ENCODE measurements at regions not wholly inside any gene's neighbourhood (a gene's known extent, or its start where the extent isn't known, plus 50 kb on each side); places are given as distances from the start of the nearest gene placed in this dataset.

- Mint-ChIP-seq H3K27ac (no peak overlapping the region), H3K4me3 (no peak overlapping the region), H3K27me3 (ENCODE audit: low read depth in 2 of 2) (no peaks in the 10 kb centered on the region), H3K4me1 (peaks cover 0 to 5% of the 10 kb centered on the region in 2 donors), H3K9me3 (peaks cover 5 to 11% of the 10 kb centered on the region in 2 donors), H3K36me3 (no peaks in the 10 kb centered on the region)
- ATAC-seq: no peak
- H3K27me3 ChIP-seq (ENCODE audit: control insufficient read depth, insufficient read depth, low read length): no peaks in the 10 kb centered on the region
- H3K9me3 ChIP-seq (ENCODE audit: control insufficient read depth, insufficient read depth, low read length): no peaks in the 10 kb centered on the region
- TF ChIP-seq, protein P1, sequence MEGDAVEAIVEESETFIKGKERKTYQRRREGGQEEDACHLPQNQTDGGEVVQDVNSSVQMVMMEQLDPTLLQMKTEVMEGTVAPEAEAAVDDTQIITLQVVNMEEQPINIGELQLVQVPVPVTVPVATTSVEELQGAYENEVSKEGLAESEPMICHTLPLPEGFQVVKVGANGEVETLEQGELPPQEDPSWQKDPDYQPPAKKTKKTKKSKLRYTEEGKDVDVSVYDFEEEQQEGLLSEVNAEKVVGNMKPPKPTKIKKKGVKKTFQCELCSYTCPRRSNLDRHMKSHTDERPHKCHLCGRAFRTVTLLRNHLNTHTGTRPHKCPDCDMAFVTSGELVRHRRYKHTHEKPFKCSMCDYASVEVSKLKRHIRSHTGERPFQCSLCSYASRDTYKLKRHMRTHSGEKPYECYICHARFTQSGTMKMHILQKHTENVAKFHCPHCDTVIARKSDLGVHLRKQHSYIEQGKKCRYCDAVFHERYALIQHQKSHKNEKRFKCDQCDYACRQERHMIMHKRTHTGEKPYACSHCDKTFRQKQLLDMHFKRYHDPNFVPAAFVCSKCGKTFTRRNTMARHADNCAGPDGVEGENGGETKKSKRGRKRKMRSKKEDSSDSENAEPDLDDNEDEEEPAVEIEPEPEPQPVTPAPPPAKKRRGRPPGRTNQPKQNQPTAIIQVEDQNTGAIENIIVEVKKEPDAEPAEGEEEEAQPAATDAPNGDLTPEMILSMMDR (IDR thresholded peaks at IDR 0.05): no peak
- no peak overlapping the region for H3K27ac ChIP-seq (ENCODE audit: low read length)
- no peaks in the 10 kb centered on the region for H3K4me1 ChIP-seq (ENCODE audit: control insufficient read depth, insufficient read depth, low read length)
- no peak for DNase-seq
- intact Hi-C loops (cut with micrococcal nuclease): no loop called here
- no peaks in the 10 kb centered on the region for H3K36me3 ChIP-seq (ENCODE audit: control insufficient read depth, insufficient read depth, low read length)
- WGBS (ENCODE audit: insufficient coverage): 76% methylated on average over 1 of the region's 2 CpGs
- H3K4me3 ChIP-seq (ENCODE audit: low read length): no peak overlapping the region
Measured at GRCh38 chr9:115350548-115350947, 232.6 kb upstream of the TNC start.

- no peak for DNase-seq
- H3K4me3 Mint-ChIP-seq: no peak overlapping the region
- intact Hi-C loops (cut with micrococcal nuclease): no loop called here
Measured at GRCh38 chr9:115353681-115354080, 235.7 kb upstream of the TNC start.

GRCh38 chr9:115357821-115358220 lies 239.9 kb upstream of the TNC start:
- H3K4me1 Mint-ChIP-seq: peaks cover 0 to 5% of the 10 kb centered on the region in 2 donors
- no peak overlapping the region for H3K27ac Mint-ChIP-seq
- Histone ChIP-seq H3K27ac (ENCODE audit: low read length) (no peak overlapping the region), H3K36me3 (ENCODE audit: control insufficient read depth, insufficient read depth, low read length) (no peaks in the 10 kb centered on the region), H3K4me3 (ENCODE audit: low read length) (no peak overlapping the region), H3K4me1 (ENCODE audit: control insufficient read depth, insufficient read depth, low read length) (no peaks in the 10 kb centered on the region), H3K9me3 (ENCODE audit: control insufficient read depth, insufficient read depth, low read length) (no peaks in the 10 kb centered on the region), H3K27me3 (ENCODE audit: control insufficient read depth, insufficient read depth, low read length) (no peaks in the 10 kb centered on the region)
- intact Hi-C loops (cut with micrococcal nuclease): no loop called here
- ATAC-seq (no peak), DNase-seq (no peak)
- H3K36me3 Mint-ChIP-seq: no peaks in the 10 kb centered on the region
- WGBS (ENCODE audit: insufficient coverage): 80% methylated on average over 1 of the region's 1 CpG
- H3K27me3 Mint-ChIP-seq (ENCODE audit: low read depth in 2 of 2): no peaks in the 10 kb centered on the region
- no peak overlapping the region for H3K4me3 Mint-ChIP-seq
- H3K9me3 Mint-ChIP-seq: peaks cover 0 to 7% of the 10 kb centered on the region in 2 donors
- TF ChIP-seq, protein P1 (IDR thresholded peaks at IDR 0.05): no peak

More at GRCh38 chr9:115353681-115354080, 235.7 kb upstream of the TNC start:
- TF ChIP-seq, protein P1 (IDR thresholded peaks at IDR 0.05): no peak
- Mint-ChIP-seq H3K27ac (no peak overlapping the region), H3K36me3 (no peaks in the 10 kb centered on the region), H3K27me3 (ENCODE audit: low read depth in 2 of 2) (no peaks in the 10 kb centered on the region), H3K4me1 (peaks cover 0 to 5% of the 10 kb centered on the region in 2 donors), H3K9me3 (peaks cover 2 to 11% of the 10 kb centered on the region in 2 donors)
- H3K27ac ChIP-seq (ENCODE audit: low read length): no peak overlapping the region
- ATAC-seq: no peak
- no peaks in the 10 kb centered on the region for H3K4me1 ChIP-seq (ENCODE audit: control insufficient read depth, insufficient read depth, low read length)
- H3K9me3 ChIP-seq (ENCODE audit: control insufficient read depth, insufficient read depth, low read length): no peaks in the 10 kb centered on the region
- no peaks in the 10 kb centered on the region for H3K27me3 ChIP-seq (ENCODE audit: control insufficient read depth, insufficient read depth, low read length)
- WGBS (ENCODE audit: insufficient coverage): no CpG with 5 or more reads among the region's 3 CpGs
- no peak overlapping the region for H3K4me3 ChIP-seq (ENCODE audit: low read length)
- no peaks in the 10 kb centered on the region for H3K36me3 ChIP-seq (ENCODE audit: control insufficient read depth, insufficient read depth, low read length)

- no peak for DNase-seq
- WGBS (ENCODE audit: insufficient coverage): 63% methylated on average over 4 of the region's 5 CpGs
- Histone ChIP-seq H3K27ac (ENCODE audit: low read length) (no peak overlapping the region), H3K36me3 (ENCODE audit: control insufficient read depth, insufficient read depth, low read length) (no peaks in the 10 kb centered on the region), H3K9me3 (ENCODE audit: control insufficient read depth, insufficient read depth, low read length) (no peaks in the 10 kb centered on the region), H3K4me1 (ENCODE audit: control insufficient read depth, insufficient read depth, low read length) (no peaks in the 10 kb centered on the region), H3K4me3 (ENCODE audit: low read length) (no peak overlapping the region), H3K27me3 (ENCODE audit: control insufficient read depth, insufficient read depth, low read length) (no peaks in the 10 kb centered on the region)
- Mint-ChIP-seq H3K27ac (no peak overlapping the region), H3K27me3 (ENCODE audit: low read depth in 2 of 2) (no peaks in the 10 kb centered on the region), H3K9me3 (peaks cover 0 to 6% of the 10 kb centered on the region in 2 donors), H3K4me1 (no peaks in the 10 kb centered on the region), H3K4me3 (no peak overlapping the region), H3K36me3 (no peaks in the 10 kb centered on the region)
- no peak for ATAC-seq
- TF ChIP-seq, protein P1 (IDR thresholded peaks at IDR 0.05): no peak
- intact Hi-C loops (cut with micrococcal nuclease): no loop called here
Measured at GRCh38 chr9:115359017-115359780, 241.2 kb upstream of the TNC start.

All from natural killer cell (primary cell).